HG03060 (cell line): ENCODE measurements at regions not wholly inside any gene's neighbourhood (a gene's known extent, or its start where the extent isn't known, plus 50 kb on each side); places are given as distances from the start of the nearest gene placed in this dataset.

ENCODE experiments used
- ATAC-seq: cut with Tn5 transposase; IDR thresholded peaks from one replicate; pipeline ENCODE4 v1.9.1; 2021; ENCODE audit warnings: low read depth, moderate number of reproducible peaks; ENCODE audit not compliant: unreplicated experiment

DNA sequence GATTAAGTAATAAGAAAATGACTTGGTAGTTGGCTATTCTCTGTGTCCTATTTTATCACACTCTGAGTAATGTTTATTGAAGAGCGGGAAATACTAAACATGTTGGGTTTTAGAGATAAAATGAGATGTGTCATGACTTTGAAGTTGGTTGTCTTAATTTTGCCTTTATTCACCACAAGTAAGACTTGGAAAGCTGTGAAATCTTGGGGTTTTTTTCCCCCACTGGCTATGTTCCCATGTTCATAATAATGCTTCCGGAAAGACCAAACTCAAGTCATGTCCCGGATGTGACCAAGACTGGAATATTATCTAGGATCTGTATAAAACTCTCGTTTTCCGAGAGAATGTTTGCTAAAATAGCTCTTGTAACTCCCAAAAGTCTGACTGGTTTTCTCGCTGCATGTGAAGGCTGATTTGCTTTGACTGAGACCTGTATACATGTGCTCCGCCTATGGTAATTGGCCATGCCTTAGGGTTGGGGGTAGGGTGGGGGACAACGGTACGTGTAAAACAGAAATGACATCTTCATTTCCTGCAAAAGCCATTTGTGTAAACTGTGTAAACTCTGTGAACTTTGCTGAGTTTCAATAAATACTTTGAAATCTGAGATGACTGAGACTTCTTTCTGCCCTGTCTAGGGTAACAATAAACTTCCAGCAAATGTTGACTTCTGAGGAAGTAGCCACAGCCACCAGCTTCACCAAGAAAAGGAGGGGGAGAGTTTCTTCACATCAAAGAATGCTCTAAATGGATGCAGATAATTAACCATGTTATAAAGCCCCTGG is 169.6 kb downstream of the ZNF365 start:
- no peak for ATAC-seq

DNA sequence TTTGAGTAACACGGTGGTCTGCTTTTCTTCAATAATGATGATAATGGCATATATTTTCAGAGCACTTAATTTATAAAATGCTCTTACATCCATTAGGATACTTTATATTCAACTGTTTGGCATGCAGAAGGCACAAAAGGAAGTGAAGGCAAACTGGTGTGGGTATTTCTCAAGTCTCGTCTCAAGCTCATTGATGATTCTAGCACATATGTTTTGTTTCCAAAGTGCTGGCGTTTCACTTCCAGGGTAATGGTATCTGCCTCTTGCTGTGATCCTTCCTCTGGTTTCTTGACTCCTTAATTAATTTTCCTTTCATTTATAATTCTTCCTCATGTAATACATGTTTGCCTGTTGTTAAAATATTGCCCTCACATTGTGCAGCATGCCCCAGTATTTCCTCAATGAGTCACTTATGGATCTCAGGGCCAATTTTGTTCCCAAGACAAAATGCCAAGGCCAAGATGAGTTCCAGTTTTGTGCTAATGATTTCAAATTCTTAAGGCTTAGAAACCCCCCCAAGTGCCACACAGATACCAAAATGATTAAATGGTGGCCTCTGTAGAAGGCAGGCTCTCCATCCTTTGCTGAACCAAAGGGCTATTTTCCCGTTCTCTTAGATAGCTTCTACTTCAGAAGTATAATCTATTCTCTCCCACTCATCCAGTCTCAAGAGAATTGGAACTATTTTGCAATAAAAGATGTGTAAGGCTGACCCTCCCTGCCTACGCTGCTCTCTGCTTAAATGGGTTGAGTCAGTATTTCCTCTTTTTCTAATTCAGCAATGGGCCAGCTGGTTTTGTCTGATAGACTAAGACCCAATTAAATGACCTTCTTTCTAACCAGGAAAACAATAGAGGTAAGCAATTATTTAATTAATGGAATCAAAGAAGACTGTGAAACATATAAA is 171.2 kb downstream of the ZNF365 start:
- no peak for ATAC-seq

DNA sequence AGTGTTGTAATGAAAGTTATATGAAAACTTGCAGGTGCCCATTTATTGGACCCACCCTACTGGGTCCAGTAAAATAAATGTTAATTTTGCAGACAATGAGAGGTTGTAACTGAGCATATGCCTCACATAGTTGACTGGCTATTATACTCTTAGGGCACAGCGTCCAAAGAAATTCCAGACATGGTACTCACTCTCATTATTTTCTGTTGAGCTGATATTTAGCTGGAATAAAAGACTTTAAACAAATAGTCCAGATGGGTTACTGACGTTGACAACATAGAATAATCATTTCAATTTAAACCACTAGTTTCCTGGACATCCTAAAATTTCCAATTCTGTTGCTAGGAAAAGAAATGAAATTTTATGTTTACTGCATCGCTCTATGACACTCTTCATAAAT is 174.5 kb downstream of the ZNF365 start:
- no peak for ATAC-seq

DNA sequence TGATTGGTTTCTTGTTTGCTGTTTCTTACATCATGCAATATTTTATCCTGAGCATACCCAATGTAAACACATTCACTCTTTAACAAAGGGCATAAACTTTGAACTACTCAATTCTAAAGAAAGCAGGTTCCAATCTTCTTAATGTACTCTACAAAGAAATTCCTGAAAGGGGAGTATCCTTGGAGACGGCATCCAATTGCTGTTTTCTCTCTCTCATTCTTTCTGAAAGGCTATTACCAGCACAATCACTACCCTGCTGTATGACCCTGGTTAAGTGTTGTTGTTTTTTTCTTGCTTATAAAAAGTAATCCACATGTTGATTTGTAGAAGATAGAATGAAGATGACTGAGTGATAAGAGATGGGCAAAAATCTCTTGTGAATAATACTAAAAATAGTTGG is 176.0 kb downstream of the ZNF365 start:
- ATAC-seq, result no peak

DNA sequence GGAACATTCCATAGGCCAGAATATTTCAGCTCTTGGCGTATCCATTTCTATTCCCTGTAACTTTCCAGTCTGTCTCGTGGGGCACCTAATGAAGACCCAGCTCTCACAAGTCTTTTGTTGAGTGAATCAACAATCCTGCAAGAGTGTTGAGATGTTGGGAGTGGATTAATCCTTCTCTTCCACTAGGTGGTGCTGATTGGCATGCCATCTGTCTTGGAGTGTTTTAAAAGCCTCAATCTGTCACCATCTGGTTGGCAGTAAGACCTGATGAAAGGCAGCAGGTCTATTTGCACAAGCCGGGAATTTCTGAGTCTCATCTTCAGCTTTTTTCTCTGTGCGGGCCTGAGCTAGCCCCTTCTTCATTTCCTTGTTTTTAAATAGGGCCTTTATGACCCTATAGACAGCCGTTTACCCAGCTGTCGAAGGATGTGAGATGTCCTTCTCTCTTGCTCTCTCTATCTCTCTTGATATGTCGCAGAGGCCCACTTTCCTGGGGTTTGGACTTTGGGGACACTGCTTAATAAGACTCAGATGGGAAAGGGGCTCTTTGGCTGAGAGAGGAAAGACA is 180.5 kb downstream of the ZNF365 start:
- ATAC-seq, result no peak

DNA sequence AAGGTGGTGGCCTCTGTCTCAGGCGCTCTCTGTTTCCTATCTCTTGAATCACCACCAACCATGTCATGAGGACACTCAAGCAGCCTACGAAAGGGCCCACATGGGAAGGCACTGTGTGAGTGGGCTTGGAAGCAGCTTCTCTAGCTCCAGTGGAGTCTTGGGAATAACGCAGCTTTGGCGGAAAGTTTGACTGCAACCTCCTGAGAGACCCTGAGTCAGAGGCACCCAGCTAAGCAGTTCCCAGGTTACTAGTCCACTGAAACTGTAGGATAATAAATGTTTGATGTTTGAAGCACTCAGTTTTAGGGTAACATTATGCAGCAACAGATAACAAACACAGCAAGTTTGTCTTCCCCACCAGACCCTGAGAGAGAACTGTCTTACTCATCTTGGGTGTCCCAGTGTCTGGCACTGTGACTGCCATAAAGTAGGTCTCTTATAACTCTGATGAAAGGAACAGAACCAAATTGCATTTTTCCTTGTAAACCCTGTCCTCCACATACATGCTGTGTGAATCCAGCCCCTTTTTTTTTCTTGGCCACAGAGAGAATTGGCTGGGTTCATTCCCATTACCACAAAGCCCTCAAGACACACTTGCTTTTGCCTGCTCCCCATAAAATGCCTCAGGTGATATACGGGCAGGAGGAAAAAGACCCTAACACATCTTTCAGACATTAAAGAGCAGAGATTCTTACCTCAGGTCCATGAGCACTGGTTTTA is 185.5 kb downstream of the ZNF365 start:
- no peak for ATAC-seq

DNA sequence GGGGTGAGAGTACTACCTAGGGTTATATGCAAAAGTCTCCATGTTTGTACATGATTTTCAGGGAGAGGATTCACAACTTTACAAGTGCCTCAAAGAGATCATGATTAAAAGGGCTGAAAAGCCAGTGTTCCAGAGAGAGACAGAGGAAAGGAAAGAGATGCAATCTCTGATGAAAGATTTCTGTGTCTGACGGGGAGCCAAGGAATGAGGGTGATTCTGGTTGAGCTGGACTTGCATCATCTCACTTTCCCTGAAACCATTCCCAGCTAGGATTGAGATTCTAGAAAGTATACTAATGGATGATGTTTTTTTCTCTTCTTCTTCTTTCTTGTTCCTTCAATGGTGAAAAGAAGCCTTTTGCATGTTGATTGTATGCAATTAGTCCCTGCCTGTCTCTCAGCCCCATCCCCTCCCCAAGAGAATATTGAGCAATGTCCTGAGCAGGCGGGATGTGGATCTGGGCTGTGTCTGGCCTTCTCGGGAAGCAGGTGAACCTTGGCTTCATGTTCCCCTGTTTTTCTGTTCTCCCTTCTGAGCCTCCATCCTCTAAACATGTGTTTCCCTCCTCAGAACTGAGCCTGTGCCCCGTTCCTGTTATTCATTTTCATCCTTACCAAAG is 186.1 kb downstream of the ZNF365 start:
- ATAC-seq, result no peak

DNA sequence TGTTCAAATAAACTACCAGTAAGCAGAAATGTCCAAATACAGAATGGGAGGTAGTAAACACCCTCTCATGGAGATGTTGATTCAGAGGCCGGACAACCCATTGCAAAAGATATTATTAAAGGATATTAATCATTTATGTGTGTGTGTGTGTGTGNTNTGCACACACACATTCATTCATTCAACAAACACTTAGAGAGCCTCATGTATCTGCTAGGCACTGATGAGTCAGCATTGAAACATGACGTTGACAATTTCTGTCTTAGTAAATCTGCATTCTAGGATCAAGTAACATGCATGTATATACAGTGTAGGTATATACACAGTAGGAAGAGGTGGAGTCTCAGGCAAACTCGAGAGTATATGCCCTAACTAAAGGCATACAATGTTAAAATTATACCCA is 187.0 kb downstream of the ZNF365 start:
- no peak for ATAC-seq

DNA sequence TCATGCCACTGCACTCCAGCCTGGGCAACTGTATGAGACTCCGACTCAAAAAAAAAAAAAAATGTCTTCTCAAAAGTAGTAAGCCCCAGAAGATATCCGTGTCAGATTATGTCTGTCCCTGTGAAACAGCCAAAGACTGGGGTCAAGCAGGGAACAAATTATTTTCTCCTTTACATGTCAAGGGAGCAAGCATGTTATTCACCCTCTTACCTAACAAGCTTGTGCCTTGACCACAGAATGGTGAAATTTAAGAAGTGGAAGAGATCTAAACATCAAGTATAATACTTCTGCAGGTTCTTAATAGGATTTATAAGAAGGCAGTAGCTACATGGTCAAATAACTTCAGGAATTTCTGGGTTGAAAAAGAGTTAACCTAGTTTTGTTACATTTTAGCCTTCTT is 187.9 kb downstream of the ZNF365 start:
- ATAC-seq, result no peak

DNA sequence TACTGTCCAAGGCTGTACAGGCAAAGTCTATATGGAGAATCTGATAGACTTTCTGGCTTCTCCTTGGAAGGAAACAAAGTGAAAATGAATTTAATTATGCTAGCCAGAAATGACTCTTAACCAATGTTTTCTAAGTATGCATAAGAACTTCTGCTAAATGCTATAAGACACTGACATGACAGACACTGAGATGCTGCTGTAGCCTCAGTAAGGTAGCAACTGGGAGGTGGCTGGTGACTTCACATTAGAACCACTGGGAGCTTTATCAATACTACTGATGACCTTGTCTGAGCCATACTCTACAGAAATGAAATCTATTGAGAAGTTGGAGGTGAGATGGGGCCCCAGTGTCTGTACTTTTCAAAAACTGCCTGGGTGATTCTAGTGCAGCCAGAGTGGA is 188.6 kb downstream of the ZNF365 start:
- ATAC-seq, result no peak

DNA sequence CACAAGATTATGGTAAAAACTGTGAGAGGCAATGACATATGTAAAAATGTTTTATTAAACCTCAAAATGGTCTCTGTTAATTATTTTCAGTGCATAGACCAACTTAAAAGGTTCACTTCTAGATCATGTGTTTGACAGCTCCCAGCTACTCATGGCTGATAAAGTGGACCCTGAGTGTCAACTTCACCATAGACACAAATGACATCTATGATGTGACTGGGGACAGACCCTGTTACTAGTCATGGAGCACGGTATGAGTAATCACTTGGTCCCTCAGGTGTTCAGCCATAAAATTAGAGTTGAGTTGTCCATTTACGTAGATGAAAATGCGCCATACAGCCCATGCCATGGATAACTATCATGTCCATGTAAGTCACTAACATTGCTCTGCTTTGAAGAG is 199.8 kb downstream of the ZNF365 start:
- ATAC-seq, result no peak

DNA sequence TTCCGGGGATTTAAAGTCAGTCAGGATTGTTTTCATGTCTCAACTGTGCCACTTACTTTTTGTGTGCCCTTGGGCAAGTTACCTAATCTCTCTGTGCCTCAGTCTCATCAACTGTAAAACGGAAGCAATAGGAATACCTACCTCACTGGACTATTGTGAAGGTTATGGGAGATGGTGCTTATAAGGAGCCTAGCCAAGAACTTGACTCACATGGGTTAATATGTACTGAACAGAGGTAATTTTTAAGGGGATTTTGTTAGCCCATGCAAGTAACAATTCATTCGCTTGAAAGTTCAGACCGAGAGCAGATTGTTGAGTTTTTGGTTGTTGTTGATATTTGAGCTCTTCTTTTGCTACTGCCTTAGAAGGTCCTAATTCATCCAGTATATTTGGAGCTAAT is 202.9 kb downstream of the ZNF365 start:
- ATAC-seq, result no peak

DNA sequence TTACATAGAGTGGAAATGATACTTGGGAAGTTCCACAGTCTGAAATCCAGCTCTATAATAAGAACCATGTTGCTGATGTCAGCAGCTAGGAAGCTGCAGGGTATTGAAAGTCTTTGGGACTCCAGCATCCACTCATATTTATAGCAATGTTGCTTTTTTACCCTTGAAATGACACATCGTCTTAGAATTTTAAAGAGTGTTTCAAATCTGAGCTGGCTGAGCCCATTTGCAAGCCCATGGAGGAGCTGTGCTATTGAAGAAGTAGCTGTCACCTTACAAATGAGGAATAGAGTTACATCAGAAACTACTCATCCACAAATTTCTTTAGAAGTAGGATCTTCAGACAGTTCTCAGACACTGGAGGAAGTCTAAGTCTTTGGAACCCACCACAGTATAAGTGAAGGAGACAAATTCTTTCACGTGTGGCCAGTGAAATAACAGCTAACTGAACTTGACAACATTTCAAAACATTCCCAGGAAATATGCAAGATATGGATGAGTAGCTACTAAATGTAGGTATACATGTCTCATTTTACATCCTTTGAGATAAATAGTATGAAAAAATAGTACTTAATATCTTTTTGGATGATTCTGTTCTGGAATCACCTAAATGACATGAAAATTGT is 203.6 kb downstream of the ZNF365 start:
- ATAC-seq, result no peak

DNA sequence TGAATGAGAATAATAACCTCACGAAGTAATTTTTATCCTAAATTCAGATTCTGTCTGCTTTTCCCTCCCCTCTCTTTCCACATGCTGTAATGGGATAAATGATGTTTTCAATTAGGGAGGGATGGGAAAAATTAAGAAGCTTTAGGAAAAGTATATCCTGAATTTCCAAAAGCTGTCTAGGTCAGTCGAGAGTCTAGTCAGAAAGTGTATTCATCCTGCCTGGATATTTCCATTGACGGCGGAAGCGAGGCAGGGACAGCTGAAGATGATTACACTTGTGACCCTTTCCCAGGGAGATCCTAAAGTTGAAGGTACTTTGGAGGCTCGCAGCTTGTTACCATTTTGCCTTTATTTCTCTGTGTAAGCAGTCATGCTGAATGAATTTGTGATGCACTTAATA is 204.1 kb downstream of the ZNF365 start:
- no peak for ATAC-seq

DNA sequence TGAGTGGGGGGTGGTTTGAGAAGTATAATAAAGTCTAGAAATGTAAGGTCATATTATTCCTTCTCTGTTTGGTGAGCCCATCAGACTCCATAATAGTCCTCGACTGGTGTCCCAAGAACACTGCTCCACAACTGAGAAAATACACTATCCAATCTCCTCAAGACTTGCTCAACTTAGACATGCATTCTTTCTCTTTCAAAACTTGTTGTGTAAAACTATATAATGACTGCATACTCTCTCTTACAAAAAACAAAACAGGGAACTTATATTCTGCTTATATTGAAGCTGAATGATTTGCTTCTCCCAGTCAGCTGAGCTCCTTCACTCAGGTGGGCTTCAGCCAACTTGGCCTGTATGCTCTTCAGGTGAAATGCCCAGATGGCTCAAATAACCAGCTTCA is 204.7 kb downstream of the ZNF365 start:
- no peak for ATAC-seq

DNA sequence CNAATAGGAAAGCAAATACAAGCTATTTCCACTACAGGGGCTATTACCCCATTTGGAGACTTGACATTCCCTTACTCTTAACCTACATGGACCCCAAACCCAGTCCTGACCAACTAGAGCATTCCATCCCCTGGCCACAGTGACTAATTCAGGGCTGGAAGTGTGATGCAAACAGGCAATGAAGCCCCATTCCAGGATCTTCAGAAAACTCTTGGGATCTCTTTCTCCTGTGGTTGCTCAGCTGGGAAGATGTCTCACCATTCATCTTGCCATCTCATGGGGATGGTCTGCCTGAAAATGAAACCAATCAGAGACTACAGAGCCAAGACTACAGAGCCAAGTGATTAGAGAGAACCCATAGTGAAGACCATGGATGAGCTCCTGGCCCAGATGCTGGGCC is 206.2 kb downstream of the ZNF365 start:
- no peak for ATAC-seq

DNA sequence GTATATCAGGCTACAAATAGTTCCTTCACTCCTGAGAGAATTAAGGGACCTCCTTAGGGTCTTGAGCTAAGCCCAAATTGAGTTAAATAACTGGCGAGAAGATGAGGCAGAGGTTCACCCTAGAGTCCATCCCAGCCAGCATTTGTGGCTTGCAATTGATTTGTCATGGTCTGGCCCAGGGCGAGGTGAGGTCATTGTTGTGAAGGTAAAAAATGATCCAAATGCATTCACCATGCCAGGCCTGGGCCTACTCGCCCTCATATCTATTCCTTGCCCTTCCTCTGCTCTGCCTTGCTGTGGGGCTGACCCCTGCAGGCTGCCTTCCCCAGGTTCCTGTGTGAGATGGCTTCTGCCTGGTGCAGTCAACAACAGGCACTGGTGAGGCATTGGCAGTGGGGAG is 207.2 kb downstream of the ZNF365 start:
- ATAC-seq, result no peak

DNA sequence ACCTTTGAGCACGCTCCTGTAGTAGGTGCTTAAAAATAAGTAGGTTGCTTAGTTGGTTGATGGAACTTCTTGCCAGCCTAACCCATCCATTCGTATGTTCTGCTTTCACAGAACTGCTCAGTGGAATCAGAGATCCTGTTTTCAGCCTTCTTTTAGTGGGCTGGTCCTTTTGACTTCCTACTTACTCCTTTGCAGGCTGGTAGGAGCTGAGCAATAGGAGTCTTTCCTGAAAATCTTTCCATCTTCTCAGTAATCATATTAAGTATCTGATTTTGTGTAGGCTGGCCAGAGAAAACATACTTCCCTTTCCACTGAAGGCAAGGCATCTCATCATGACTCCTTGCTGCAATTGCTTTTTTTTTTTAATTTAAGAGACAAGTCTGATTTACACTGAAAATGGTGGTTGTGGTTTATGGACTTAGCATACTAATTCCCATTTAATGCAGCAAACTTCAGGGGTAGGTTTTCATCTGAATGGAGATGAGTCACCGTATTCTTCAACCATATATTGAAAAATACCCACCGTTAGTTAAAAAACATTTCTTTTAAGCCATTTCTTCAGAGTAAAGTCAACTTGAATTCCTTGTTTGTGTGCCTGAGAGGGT is 208.0 kb downstream of the ZNF365 start:
- ATAC-seq, result no peak

DNA sequence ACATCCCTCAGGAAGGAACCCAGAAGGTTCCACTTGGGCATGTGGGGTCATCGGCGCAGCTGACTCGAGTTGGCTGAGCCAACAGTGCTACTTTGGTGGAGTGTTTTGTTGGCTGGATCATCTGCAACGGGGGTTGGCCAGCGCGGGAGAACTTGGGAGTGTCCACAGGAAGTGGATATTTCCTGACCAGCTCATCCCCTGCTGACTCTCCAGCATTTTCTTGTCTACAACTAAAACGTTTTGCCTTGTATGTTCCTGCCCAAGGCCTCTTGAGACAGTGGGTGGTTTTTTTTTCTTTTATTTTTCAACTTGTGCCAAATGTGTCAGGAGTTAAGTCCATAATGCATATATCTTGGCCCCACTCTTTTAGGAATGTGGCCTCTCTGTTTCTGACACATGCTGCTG is 208.6 kb downstream of the ZNF365 start:
- ATAC-seq, result no peak
